Stomach (tissue), 8 donors: ENCODE measurements at regions not wholly inside any gene's neighbourhood (a gene's known extent, or its start where the extent isn't known, plus 50 kb on each side); places are given as distances from the start of the nearest gene placed in this dataset.
A peak's percentile ranks its signal among the peaks of the same experiment; 100 is the strongest.

ENCODE experiments used
- DNase-seq, 2 donors: peaks; one replicate each; pipeline versions ENCODE4 v3.0.0 to v3.0.0-alpha.2; 2013 to 2019
- H3K27ac ChIP-seq, 5 donors: fragments of 200-600 bp in 4 of 5; sonication (generic) in 4 of 5; one replicate each; pipeline ENCODE4 v1.5.1; 2013 to 2019; ENCODE audit warnings: mild to moderate bottlenecking in 1 of 5, moderate library complexity in 1 of 5
- H3K27me3 ChIP-seq, 3 donors: fragments of 200-600 bp; sonication (generic); one replicate each; pipeline ENCODE4 v1.5.1; 2017 to 2019; ENCODE audit warnings: mixed run types in 1 of 3
- H3K36me3 ChIP-seq, 4 donors: fragments of 200-600 bp; sonication (generic); 1 replicate in 3 of 4; 2 replicates in 1 of 4; pipeline ENCODE4 v1.5.1; 2016 to 2019
- H3K4me1 ChIP-seq, 4 donors: fragments of 200-600 bp; sonication (generic); one replicate each; pipeline ENCODE4 v1.5.1; 2016 to 2019
- H3K4me3 ChIP-seq, 4 donors: fragments of 200-600 bp; sonication (generic) in 3 of 4; one replicate each; pipeline ENCODE4 v1.5.1; 2016 to 2019; ENCODE audit warnings: mild to moderate bottlenecking in 1 of 4
- H3K9me3 ChIP-seq, 4 donors: fragments of 200-600 bp; sonication (generic); one replicate each; pipeline ENCODE4 v1.5.1; 2016 to 2019
- EP300 ChIP-seq: sonication (generic); formaldehyde crosslinking; IDR thresholded peaks from one replicate; pipeline ENCODE4 v1.6.1; 2017; ENCODE audit warnings: antibody characterized with exemption
- POLR2A ChIP-seq, 4 donors: fragments of 450-650 bp; IDR thresholded peaks; one replicate each; pipeline ENCODE4 v1.6.1; 2016; ENCODE audit warnings: antibody characterized with exemption in 4 of 4, control low read depth in 2 of 4, mild to moderate bottlenecking in 1 of 4, moderate library complexity in 1 of 4
- POLR2AphosphoS5 ChIP-seq, 3 donors: sonication (generic); formaldehyde crosslinking; IDR thresholded peaks; one replicate each; pipeline ENCODE4 v1.6.1; 2016; ENCODE audit warnings: antibody characterized with exemption in 3 of 3
- WGBS, 5 donors: extraction: QIAGEN DNeasy Blood & Tissue Kit in 3 of 5; methylation state at CpG; one replicate each; pipeline versions ENCODE4 v1.1.5 to v1.1.7; 2013 to 2018; 5-methylcytosine and 5-hydroxymethylcytosine counted together
- intact Hi-C: fragments of 100-400 bp; cut with DNase I; formaldehyde crosslinking; loops from one replicate; pipeline ENCODE4 v1.15.1; 2023; ENCODE audit warnings: low total_unique reads
- TF ChIP-seq, protein P1 (sequence below), 7 experiments: fragments of 450-650 bp in 4 of 7; fragments of 200-600 bp in 3 of 7; sonication (generic) in 3 of 7; IDR thresholded peaks; one replicate each; pipeline ENCODE4 v1.5.1; 2016 to 2019; ENCODE audit warnings: antibody characterized with exemption in 7 of 7, control low read depth in 2 of 7, mild to moderate bottlenecking in 1 of 7
- donor health status: healthy with polysubstance abuse.
- donor health status: Bipolar disorder and iron deficiency.
- donor health status: healthy.

GRCh38 chr13:104086759-104087158 is 1020.5 kb upstream of the SLC10A2 start:
- TF ChIP-seq POLR2AphosphoS5 (IDR thresholded peaks at IDR 0.05) (no peak), POLR2A (IDR thresholded peaks at IDR 0.05) (no peak), EP300 (no peak)
- TF ChIP-seq, protein P1, sequence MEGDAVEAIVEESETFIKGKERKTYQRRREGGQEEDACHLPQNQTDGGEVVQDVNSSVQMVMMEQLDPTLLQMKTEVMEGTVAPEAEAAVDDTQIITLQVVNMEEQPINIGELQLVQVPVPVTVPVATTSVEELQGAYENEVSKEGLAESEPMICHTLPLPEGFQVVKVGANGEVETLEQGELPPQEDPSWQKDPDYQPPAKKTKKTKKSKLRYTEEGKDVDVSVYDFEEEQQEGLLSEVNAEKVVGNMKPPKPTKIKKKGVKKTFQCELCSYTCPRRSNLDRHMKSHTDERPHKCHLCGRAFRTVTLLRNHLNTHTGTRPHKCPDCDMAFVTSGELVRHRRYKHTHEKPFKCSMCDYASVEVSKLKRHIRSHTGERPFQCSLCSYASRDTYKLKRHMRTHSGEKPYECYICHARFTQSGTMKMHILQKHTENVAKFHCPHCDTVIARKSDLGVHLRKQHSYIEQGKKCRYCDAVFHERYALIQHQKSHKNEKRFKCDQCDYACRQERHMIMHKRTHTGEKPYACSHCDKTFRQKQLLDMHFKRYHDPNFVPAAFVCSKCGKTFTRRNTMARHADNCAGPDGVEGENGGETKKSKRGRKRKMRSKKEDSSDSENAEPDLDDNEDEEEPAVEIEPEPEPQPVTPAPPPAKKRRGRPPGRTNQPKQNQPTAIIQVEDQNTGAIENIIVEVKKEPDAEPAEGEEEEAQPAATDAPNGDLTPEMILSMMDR (IDR thresholded peaks at IDR 0.05) = no peak
- H3K9me3 ChIP-seq = peaks cover 0 to 13% (median 1%) of the 10 kb centered on the region in 4 donors

DNA sequence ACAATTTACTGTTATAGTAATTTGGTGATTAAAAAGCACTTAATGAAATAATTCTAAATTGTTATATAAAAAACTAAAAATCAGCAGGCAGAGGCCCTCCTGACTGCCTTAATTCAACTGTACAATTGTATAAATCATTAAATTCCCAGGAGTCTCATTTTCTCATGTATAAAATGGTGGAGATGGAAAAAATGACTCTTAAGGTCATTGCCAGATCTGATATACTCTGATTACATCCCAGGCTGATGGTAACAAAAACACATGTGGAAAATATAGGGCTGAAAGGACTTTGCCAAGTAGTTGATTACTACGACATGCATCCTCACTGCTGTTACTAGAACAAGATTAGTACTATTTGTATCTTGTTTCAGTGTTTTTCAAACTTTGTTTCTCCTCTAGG is 1020.0 kb upstream of the SLC10A2 start:
- H3K9me3 ChIP-seq = peaks cover 0 to 13% (median 1%) of the 10 kb centered on the region in 4 donors
- TF ChIP-seq, protein P1 (IDR thresholded peaks at IDR 0.05) = no peak
- TF ChIP-seq EP300 (no peak), POLR2AphosphoS5 (IDR thresholded peaks at IDR 0.05) (no peak)
- H3K27ac ChIP-seq = no peak overlapping the region
- no peaks in the 10 kb centered on the region for H3K36me3 ChIP-seq
- DNase-seq = peak in 1 of 2 donors; percentile 43
- no peaks in the 10 kb centered on the region for H3K27me3 ChIP-seq
- H3K4me3 ChIP-seq = no peak overlapping the region
- intact Hi-C loops = no loop called here
- 67 to 83% (median 75%) methylated on average over 1 of the region's 1 CpG for WGBS, 5 donors
- no peaks in the 10 kb centered on the region for H3K4me1 ChIP-seq

More at GRCh38 chr13:104086759-104087158, 1020.5 kb upstream of the SLC10A2 start:
- Histone ChIP-seq H3K36me3 (no peaks in the 10 kb centered on the region), H3K27me3 (no peaks in the 10 kb centered on the region), H3K4me3 (no peak overlapping the region), H3K27ac (no peak overlapping the region), H3K4me1 (no peaks in the 10 kb centered on the region)
- intact Hi-C loops = no loop called here
- 74 to 85% (median 76%) methylated on average over 5 of the region's 5 CpGs for WGBS, 5 donors
- peak in 1 of 2 donors; percentile 4 for DNase-seq

GRCh38 chr13:104085611-104086010 is 1019.4 kb upstream of the SLC10A2 start:
- DNase-seq = no peak
- H3K9me3 ChIP-seq = peaks cover 0 to 17% (median 1%) of the 10 kb centered on the region in 4 donors
- H3K4me1 ChIP-seq = no peaks in the 10 kb centered on the region
- H3K4me3 ChIP-seq = no peak overlapping the region
- no peak overlapping the region for H3K27ac ChIP-seq
- intact Hi-C loops = no loop called here
- no peak for TF ChIP-seq POLR2AphosphoS5 (IDR thresholded peaks at IDR 0.05)
- no peak for TF ChIP-seq POLR2A (IDR thresholded peaks at IDR 0.05)
- TF ChIP-seq EP300 = no peak
- TF ChIP-seq, protein P1 (IDR thresholded peaks at IDR 0.05) = no peak
- H3K36me3 ChIP-seq = no peaks in the 10 kb centered on the region
- no peaks in the 10 kb centered on the region for H3K27me3 ChIP-seq
- 63 to 80% (median 66%) methylated on average over 4 of the region's 4 CpGs for WGBS, 5 donors

DNA sequence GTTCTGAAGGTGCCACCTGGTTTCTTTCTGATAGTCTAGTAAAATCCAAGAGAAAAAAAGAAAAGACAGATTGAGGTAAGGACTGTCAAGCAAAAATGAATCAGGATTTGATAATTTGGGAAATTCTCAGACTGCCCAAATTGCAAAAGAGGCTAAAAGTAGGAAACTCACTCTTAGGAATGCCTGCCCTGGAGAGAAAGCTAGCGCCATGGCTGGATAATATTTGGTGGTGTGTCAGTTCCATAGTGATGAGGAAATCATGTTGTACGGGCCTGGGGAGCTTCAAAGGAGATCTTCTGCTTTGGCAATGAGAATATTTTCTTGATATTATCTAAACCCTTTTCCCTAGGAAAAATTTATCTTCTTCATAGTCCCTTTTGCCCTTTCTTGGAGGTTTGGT is 1008.1 kb upstream of the SLC10A2 start:
- WGBS, 5 donors = 85 to 92% (median 89%) methylated on average over 2 of the region's 2 CpGs
- TF ChIP-seq POLR2AphosphoS5 (IDR thresholded peaks at IDR 0.05) = no peak
- TF ChIP-seq, protein P1 (IDR thresholded peaks at IDR 0.05) = no peak
- TF ChIP-seq POLR2A (IDR thresholded peaks at IDR 0.05) = no peak
- no peak for TF ChIP-seq EP300
- Histone ChIP-seq H3K27ac (no peak overlapping the region), H3K4me3 (no peak overlapping the region), H3K9me3 (no peaks in the 10 kb centered on the region), H3K27me3 (no peaks in the 10 kb centered on the region), H3K4me1 (no peaks in the 10 kb centered on the region), H3K36me3 (no peaks in the 10 kb centered on the region)
- no peak for DNase-seq
- intact Hi-C loops = no loop called here
